GM20000 (cell line): ENCODE measurements at regions not wholly inside any gene's neighbourhood (a gene's known extent, or its start where the extent isn't known, plus 50 kb on each side); places are given as distances from the start of the nearest gene placed in this dataset.

Experiments used
- DNase-seq: peaks from one replicate; pipeline ENCODE4 v3.0.0; 2012; ENCODE audit warnings: low spot score
- TF ChIP-seq, protein P1 (sequence below): IDR thresholded peaks from 2 replicates; pipeline ENCODE4 v1.5.1; 2012; ENCODE audit warnings: mild to moderate bottlenecking, control low read depth; ENCODE audit errors: extremely low read depth, missing control alignments

DNA sequence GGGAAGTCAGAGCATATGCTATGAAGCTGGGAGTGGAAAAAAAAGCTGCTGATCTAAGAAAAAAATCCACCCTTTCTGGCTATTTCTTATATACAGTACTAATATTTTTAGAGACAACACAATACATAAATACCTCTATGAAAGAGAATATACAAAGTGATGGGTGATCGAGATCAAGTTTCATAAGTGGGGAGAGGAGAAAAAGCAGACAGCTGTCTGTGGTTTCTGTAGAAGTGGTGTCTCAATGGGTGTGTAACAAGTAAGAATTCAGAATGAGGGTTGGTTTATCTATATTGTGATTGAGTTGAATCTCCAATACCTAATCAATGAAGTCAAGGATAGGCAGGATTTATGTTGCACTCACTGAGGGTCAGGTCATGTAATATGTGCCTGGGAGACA is 191.0 kb downstream of the HNMT start:
- no peak for DNase-seq
- TF ChIP-seq, protein P1, sequence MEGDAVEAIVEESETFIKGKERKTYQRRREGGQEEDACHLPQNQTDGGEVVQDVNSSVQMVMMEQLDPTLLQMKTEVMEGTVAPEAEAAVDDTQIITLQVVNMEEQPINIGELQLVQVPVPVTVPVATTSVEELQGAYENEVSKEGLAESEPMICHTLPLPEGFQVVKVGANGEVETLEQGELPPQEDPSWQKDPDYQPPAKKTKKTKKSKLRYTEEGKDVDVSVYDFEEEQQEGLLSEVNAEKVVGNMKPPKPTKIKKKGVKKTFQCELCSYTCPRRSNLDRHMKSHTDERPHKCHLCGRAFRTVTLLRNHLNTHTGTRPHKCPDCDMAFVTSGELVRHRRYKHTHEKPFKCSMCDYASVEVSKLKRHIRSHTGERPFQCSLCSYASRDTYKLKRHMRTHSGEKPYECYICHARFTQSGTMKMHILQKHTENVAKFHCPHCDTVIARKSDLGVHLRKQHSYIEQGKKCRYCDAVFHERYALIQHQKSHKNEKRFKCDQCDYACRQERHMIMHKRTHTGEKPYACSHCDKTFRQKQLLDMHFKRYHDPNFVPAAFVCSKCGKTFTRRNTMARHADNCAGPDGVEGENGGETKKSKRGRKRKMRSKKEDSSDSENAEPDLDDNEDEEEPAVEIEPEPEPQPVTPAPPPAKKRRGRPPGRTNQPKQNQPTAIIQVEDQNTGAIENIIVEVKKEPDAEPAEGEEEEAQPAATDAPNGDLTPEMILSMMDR: no peak

DNA sequence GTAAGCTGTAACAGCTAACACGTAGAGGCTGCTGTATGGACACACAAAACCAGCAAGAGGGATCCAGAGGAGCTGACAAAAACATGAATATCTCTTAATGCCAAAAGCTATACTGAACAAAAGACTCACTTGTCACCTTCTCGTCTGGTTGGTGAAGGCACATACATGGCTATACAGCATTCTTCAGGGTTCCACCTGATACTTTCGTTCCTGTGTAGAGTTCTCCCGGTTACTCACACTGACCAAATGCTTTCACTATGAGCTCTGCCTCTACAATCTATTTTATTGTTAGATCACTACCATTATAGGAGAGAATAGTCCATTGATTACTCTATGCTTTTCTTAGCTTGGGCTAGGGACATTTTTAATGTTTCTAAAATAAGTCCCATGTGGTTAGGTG is 193.1 kb downstream of the HNMT start:
- no peak for DNase-seq
- TF ChIP-seq, protein P1: no peak

DNA sequence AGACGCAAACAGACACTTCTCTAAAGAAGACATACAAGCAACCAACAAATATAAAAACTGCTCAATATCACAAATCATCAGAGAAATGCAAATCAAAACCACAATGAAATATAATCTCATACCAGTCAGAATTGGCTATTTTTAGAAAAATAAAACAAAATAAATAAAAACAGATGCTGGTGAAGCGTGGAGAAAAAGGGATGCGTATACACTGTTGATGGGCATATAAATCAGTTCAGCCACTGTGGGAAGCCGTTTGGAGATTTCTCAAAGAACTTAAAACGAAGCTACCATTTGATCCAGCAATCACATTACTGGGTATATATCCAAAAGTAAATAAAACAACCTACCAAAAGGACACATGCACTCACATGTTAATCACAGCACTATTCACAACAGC is 206.2 kb downstream of the HNMT start:
- TF ChIP-seq, protein P1: no peak
- no peak for DNase-seq

DNA sequence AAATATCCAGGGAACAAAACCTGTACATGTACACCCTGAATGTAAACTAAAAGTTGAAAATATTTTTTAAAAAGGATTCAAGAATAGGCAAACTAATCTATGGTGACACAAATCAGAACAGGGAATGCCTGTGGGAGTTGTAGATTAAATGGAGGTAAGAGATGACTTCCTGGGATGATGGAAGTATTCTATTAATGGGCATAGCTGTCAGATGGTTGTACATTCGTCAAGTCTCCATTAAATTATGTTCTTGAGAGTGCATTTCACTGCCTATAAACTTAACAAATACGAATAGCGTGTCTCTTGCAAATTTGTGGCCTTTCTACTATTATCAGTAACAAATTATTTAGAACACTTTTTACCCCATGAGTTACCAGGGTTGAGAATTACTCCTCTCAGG is 207.0 kb downstream of the HNMT start:
- no peak for DNase-seq
- TF ChIP-seq, protein P1: no peak

DNA sequence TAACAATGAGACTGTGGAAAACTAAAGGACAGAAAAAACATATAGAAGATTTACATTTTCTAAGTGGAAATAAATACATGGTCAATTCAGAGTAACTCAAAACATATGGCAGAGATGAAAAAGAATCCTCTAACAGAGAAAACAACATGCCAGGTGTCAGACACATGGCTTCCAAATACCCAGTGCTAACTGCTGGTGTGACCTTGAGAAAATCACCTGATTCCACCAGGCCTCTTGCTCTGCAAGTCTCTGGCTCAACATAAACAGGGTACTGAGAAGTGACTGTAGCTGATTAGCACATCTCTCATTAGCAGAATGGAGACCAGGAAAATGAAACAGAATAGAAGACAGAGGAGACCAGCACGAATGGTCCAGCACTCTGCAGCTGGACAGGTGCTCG is 210.8 kb downstream of the HNMT start:
- TF ChIP-seq, protein P1: no peak
- no peak for DNase-seq

DNA sequence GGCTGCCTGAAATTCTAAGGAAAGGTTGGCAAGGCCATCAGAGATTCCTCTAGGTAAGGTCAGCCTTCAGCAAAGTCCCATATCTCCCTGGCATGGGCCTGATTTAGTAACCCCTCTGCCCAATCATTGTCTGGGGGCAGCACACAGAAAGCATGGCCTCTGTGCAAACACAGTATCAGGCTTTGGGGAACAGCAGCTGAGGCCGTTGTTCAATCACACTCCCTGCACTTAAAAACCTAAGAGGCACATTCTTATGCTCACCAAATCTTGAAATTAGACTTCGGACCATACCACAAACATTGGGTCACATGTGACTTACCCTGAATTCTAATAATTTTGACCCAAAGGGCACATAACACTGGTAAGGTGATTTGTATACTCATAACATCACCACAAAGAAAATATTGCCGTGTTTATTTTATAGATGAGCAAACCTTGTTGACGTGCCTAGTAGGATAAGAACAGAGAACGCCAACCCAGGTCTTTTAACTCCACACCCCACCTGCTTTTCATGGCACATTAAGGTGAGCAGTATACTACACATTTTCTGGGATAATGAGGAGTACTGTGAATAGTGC is 212.7 kb downstream of the HNMT start:
- TF ChIP-seq, protein P1: no peak
- DNase-seq: no peak

DNA sequence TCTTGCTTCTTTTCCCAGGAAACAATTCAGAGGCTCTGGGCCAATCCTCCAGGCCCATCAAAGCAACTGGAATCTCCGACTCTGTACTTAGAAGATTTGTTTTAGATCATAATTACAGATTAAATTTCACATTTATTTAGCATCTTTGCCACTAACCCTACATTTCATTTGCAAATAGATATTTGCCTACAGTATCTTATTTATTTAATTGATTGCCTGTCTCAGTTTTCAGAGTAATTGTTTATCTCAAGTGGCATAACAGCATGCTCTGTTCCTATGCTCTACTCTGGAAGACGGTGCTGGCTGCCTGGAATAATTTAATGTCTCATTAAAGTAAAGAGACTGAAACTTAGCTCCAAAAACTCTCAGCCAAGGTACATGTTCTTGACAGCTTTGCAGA is 213.4 kb downstream of the HNMT start:
- no peak for DNase-seq
- TF ChIP-seq, protein P1: no peak
